Globus pallidus (tissue), 1 donor: ENCODE measurements at regions not wholly inside any gene's neighbourhood (a gene's known extent, or its start where the extent isn't known, plus 50 kb on each side); places are given as distances from the start of the nearest gene placed in this dataset.
A peak's percentile ranks its signal among the peaks of the same experiment; 100 is the strongest.
"Not testable (repeated sequence)": the region's sequence is repeated elsewhere in the genome, so short reads cannot be mapped to it uniquely, and the experiment has no call there.

Source experiments
- DNase-seq: peaks from one replicate; pipeline ENCODE4 v3.0.0-alpha.2; 2015; ENCODE audit warnings: low spot score

DNA sequence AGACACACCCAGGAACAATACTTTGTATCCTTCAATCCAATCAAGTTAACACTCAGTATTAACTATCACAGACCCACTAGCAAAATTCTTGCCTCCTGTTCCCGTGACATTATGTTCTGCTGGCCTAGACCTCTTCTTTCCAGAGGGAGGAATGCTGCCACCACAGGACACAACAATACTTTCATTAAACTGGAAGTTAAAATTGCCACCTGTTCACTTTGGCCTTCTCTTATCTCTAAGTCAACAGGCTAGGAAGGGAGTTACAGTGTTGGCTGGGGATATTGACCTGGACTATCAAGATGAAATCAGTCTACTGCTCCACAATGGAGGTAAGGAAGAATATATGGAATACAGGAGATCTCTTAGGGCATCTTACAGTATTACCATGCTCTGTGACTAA, 1000.4 kb upstream of the GBE1 start:
- no peak for DNase-seq

DNA sequence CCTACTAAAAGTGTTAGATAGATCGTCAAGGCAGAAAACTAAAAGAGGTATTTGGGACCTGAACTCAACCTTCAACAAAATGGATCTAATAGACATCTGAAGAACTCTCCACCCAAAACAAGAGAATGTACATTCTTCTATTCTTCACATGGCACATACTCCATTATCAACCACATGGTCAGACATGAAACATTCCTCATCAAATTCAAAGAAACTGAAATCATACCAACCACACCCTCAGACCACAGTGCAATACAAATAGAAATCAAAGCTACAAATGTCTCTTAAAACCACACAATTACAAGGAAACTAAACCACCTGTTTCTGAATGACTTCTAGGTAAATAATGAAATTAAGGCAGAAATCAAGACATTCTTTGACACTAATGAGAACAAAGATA, 984.1 kb upstream of the GBE1 start:
- no peak for DNase-seq

DNA sequence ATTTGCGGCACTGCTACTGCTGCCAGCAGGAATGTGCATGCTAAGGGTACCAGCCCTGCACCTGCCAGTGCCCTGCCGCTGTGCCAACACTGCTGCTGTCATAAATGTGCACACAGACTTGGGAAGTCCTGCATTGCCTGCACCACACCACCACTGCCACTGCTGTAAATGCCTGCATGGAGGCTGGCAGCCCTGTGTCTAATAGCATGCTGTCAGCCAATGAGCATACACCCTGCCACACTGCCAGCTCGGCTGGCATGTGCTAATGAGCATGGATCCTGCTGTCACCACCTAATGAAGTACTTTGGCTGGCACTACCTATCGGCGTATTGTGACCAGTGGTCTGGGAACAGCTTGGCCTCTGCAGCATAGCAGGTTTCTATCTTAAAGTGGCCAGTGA, 981.8 kb upstream of the GBE1 start:
- no peak for DNase-seq

DNA sequence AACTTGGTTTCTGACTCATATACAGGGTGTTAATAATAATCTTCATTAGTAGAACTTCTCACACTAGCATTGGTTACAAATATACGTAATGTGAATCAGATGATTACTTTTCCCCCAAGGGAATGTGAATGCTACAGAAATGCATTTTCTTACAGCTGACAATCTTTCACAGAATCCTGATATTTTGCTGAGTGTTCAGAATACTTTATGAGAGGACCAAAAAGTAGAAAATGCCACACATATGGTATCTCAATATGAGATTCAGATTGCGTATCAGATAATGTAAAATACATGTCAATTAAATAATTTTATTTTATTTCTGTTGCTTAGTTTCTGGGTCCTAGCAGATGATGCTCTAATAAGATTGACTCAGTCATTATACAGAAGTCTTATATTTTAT, 979.9 kb upstream of the GBE1 start:
- DNase-seq = no peak

GRCh38 chr3:82739390-82739789, 977.9 kb upstream of the GBE1 start:
- DNase-seq = no peak

- peak; percentile 4 for DNase-seq
These were observed 975.3 kb upstream of the GBE1 start for GRCh38 chr3:82736696-82737277.

GRCh38 chr3:82715091-82715856, 953.8 kb upstream of the GBE1 start:
- DNase-seq = no peak

- no peak for DNase-seq
These were observed 945.6 kb upstream of the GBE1 start for GRCh38 chr3:82707035-82707434.

GRCh38 chr3:82685761-82686160, 924.3 kb upstream of the GBE1 start:
- DNase-seq = no peak

DNA sequence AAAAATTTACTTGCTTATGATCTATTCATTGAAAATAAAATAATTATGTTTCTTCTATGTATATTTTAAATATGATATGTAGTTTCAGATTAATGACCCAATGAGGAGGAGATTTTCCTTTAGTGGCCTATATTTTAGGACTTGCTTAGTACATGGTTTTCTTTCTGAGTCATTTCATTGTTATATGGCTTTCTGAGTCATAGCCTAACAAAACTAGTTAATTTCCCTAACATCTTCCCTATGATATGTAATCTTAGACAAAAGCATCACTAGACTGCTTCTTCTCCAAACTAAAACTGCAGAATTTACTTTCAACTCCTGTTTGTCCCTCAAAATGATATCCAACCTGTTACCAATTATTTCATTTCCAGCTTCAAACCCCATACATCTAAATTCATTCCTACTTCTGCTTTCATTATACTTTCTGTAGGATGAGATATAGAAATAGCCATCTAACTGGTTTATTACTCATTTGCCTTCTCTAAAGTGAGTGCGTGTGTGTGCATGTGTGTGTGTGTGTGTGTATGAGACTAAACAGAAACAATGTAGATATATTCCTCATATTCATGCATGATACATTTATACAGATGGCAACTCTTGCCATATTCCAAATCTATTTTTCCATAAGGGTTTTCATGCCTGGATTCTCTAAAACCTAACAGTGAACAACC, 915.0 kb upstream of the GBE1 start:
- no peak for DNase-seq

DNA sequence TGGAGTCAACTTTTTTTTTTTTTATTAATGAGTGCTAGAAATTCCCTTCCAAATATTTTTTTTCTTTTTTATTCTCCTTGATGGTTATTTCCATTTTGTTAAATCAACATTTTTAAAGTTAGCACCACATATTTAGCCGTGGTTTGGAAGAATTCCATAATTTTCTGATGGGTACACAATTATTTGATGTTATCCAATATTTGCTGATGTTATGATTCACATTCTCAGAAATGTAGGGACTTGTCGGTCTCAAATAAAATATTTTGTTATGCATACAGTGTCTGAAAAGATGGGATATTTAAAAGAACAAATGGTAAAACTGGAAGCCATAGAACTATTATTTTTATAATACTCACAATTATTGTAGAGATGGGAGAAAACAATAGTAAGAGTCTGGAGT, 911.5 kb upstream of the GBE1 start:
- no peak for DNase-seq

DNA sequence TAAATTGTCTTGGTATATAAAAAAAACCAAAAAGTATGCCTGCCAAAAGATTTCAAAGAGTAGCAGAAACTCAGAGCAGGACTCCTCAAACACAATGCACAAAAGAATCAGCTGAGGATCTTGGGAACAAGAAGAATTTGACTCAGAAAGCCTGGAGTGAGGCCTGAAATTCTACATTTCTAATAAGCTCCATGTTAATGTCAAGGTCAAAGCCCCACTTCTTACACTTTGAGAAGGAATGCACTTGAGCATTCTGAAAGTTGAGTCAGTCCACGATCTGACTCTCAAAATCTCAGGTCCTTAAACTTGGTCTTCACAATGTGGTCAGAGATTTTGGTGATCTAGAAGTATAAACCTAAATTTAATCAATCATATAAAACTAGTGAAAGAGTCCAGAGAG, 910.0 kb upstream of the GBE1 start:
- no peak for DNase-seq

DNA sequence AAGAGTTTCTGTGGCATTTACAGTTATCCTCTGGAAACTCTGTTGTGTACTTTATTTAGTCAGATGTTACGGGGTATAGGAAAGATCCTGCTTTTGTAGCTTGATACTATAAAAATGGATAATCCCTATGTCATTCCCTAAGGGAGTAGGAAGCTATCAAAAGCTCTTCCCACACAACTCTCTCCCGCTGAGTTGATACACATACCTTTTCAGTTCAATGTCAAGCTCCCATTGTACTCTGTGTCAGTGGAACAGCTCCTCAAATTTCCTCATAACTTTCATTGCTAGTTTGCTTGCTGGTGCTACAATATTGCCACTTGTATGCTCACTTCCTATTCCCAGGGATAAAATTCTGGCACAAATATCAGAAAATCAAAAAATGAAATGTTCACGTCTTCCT, 893.3 kb upstream of the GBE1 start:
- DNase-seq = no peak

- DNase-seq = no peak
These were observed 882.5 kb upstream of the GBE1 start for GRCh38 chr3:82643948-82644347.

- no peak for DNase-seq
These were observed 880.3 kb upstream of the GBE1 start for GRCh38 chr3:82641701-82642100.

DNA sequence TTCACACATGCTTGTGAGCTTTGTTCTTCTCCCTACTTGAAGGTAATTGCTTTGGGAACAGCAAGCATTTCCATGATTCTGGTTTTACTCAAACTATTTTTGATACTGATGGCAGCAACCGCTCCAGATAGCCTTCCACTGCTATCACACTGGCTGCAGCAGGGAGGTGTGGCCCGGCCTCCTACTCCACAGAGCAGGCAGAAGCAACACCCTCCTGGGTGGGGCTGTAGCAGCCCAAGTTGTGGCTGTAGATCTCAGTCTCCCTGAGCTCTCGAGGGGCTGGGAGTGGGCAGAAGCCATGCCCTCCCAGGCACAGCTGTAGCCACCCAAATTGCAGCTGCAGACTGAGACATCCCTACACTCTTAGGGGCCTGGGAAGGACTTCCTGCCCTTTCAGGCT, 878.8 kb upstream of the GBE1 start:
- DNase-seq = no peak

DNA sequence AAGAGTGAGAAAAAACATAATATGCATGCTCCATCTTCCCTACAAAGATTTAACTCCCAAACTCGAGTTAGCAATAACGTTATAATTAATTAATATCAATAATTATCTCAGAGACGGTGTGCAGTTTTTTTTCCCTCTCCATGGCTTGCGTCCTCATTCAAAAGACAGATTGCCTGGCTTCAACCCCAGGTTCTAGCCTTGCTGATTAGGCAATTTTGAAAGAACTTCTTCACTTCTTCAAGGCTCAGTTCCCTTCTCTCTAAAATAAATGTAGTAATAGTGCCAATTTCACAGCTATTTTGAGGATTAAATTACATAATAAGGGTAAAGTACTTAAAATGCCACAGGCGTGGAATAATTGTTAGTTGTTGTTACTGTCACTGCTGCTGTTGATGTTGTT, 876.1 kb upstream of the GBE1 start:
- DNase-seq = no peak

DNA sequence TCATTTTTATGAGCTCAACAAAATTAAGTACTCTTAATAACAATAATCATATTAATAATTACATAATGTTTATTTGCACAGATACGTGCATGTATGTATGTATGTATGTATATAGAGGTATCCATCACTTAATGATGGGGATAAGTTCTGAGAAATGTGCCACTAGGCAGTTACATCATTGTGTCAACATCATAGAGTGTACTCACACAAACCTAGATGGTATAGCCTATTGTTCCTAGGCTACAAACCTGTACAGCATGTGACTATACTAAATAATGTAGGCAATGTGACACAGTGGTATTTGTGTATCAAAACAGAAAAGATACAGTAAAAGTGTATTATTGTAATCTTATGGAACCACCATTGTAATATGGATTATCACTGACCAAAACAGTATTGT, 874.7 kb upstream of the GBE1 start:
- DNase-seq = no peak

- no peak for DNase-seq
These were observed 871.9 kb upstream of the GBE1 start for GRCh38 chr3:82633319-82633718.

DNA sequence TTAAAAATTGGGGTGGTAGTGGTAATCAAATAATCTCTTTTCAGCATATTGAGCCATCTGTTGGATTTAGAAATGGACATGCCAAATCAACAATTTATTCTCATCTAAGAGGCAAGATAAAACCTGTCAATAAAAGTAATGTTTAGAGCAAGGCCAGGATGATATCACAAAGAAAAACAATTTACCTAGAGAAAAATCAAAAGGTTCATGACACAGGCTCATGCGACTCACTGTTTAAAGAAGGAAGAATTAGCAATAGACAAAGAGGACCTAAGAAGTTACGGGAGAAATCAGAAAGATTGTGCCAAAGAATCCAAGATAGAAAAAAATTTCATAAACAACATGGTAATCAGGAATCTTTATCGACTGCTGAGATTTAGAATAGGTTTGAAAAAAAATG, 868.5 kb upstream of the GBE1 start:
- no peak for DNase-seq

GRCh38 chr3:82628385-82629014, 867.1 kb upstream of the GBE1 start:
- DNase-seq = no peak

DNA sequence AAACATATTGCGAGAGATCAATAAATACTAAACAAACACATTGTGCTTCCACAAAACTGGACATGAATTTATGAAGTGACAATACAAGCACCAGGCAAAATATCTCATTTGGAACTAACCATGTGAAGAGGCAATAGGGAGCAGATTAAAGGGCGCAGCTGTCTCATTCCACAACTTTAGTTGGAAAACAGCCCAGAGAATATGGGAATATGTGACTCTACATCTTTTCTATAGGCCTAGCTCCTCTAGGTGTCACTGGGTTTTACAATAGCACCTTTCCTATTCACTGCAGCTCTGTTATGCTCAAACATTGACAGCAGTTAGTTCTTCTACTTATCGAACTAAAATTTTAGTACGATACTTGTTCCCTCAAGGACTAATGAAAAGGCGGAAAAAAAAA, 866.3 kb upstream of the GBE1 start:
- no peak for DNase-seq

GRCh38 chr3:82620744-82621143, 859.3 kb upstream of the GBE1 start:
- not testable (repeated sequence) for DNase-seq
